ENCODE measurements at regions not wholly inside any gene's neighbourhood (a gene's known extent, or its start where the extent isn't known, plus 50 kb on each side); places are given as distances from the start of the nearest gene placed in this dataset.
"Not testable (repeated sequence)": the region's sequence is repeated elsewhere in the genome, so short reads cannot be mapped to it uniquely, and the experiment has no call there.

GRCh38 chr5:87576867-87577266, 164.1 kb upstream of the CCNH start:
- Histone ChIP-seq H3K9me3 (no peaks in the 10 kb centered on the region), H3K27me3 (no peaks in the 10 kb centered on the region), H3K4me1 (no peaks in the 10 kb centered on the region), H3K36me3 (no peaks in the 10 kb centered on the region), H3K27ac (no peak overlapping the region), H3K4me3 (no peak overlapping the region)
- DNase-seq (ENCODE audit: low spot score in 2 of 2) = no peak
- no peak for TF ChIP-seq CTCF (IDR thresholded peaks at IDR 0.05)
- intact Hi-C loops (cut with DNase I) = no loop called here

DNA sequence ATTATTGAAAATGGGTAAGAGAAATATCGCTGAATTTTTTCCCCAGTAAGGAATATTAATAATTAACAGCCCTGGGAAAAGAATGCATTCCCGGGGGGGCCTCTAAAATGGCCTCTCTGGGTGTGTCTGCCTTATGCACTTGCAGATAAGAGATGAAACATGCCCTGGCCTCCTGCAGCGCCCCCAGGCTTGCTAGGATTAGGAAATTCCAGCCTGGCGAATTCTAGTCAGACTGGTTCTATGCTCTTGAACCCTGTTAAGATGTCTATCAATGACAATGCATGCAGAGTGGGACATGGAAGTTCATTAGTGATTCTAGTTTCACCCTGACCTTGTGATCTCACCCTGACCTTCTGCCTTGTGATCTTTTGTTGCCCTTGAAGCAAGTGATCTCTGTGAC, 163.6 kb upstream of the CCNH start:
- DNase-seq (ENCODE audit: low spot score in 2 of 2); H3K27ac ChIP-seq; H3K4me1 ChIP-seq; H3K36me3 ChIP-seq; H3K27me3 ChIP-seq; H3K4me3 ChIP-seq; intact Hi-C loops (cut with DNase I); H3K9me3 ChIP-seq: not testable (repeated sequence)

GRCh38 chr5:87574106-87574505, 161.4 kb upstream of the CCNH start:
- intact Hi-C loops (cut with DNase I) = no loop called here
- Histone ChIP-seq H3K27me3 (no peaks in the 10 kb centered on the region), H3K9me3 (no peaks in the 10 kb centered on the region), H3K4me1 (no peaks in the 10 kb centered on the region), H3K36me3 (no peaks in the 10 kb centered on the region), H3K4me3 (no peak overlapping the region), H3K27ac (no peak overlapping the region)
- TF ChIP-seq CTCF (IDR thresholded peaks at IDR 0.05) = no peak
- no peak for DNase-seq (ENCODE audit: low spot score in 2 of 2)

- no peaks in the 10 kb centered on the region for H3K27me3 ChIP-seq
- no peaks in the 10 kb centered on the region for H3K36me3 ChIP-seq
- no peak overlapping the region for H3K4me3 ChIP-seq
- no peak overlapping the region for H3K27ac ChIP-seq
- no peaks in the 10 kb centered on the region for H3K4me1 ChIP-seq
- intact Hi-C loops (cut with DNase I) = no loop called here
- H3K9me3 ChIP-seq = no peaks in the 10 kb centered on the region
- no peak for TF ChIP-seq CTCF (IDR thresholded peaks at IDR 0.05)
- DNase-seq (ENCODE audit: low spot score in 2 of 2) = no peak
These were observed 159.9 kb upstream of the CCNH start for GRCh38 chr5:87572611-87573010.

- H3K4me1 ChIP-seq = no peaks in the 10 kb centered on the region
- no peak overlapping the region for H3K4me3 ChIP-seq
- no peaks in the 10 kb centered on the region for H3K9me3 ChIP-seq
- no peaks in the 10 kb centered on the region for H3K27me3 ChIP-seq
- no peaks in the 10 kb centered on the region for H3K36me3 ChIP-seq
- no peak for TF ChIP-seq CTCF (IDR thresholded peaks at IDR 0.05)
- intact Hi-C loops (cut with DNase I) = no loop called here
- no peak for DNase-seq (ENCODE audit: low spot score in 2 of 2)
- no peak overlapping the region for H3K27ac ChIP-seq
These were observed 159.4 kb upstream of the CCNH start for GRCh38 chr5:87572090-87572489.

DNA sequence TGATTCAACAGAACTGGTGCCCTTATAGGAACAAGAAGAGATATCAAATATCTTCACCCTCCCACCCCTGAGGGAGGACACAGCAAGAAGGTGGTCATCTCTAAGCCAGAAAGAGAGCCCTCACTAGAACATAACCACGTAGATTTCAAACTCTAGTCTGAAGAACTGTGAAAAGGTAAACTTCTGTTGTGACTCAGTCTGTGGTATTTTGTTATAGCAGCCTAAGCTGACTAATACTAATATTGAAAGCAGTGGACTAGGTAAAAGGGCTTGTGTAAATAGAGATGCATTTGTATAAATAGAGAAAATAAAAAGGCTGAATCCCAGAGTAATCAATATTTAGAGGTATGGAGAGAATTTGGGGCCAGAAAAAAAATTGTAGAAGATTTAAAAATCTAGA, 157.6 kb upstream of the CCNH start:
- no peak for TF ChIP-seq CTCF (IDR thresholded peaks at IDR 0.05)
- intact Hi-C loops (cut with DNase I) = no loop called here
- Histone ChIP-seq H3K27ac (no peak overlapping the region), H3K9me3 (no peaks in the 10 kb centered on the region), H3K36me3 (no peaks in the 10 kb centered on the region), H3K4me3 (no peak overlapping the region), H3K27me3 (no peaks in the 10 kb centered on the region), H3K4me1 (no peaks in the 10 kb centered on the region)
- no peak for DNase-seq (ENCODE audit: low spot score in 2 of 2)

All from ascending aorta (tissue), 2 donors.